K562 (cell line): ENCODE measurements at regions not wholly inside any gene's neighbourhood (a gene's known extent, or its start where the extent isn't known, plus 50 kb on each side); places are given as distances from the start of the nearest gene placed in this dataset.
A peak's percentile ranks its signal among the peaks of the same experiment; 100 is the strongest.

Experiments used
- ATAC-seq: fragments of 200-7000 bp; cut with Tn5 transposase; 3 replicates; pipeline ENCODE4 v1.9.1; 2020; ENCODE audit warnings: moderate library complexity
- BruUV-seq: library from RNA; stranded (reverse); fragments of 400-500 nt; replicated peaks from 2 replicates; lab custom pipeline; 2021; lab: Mats Ljungman, UMichigan
- CTCF ChIA-PET: fragments of 300-600 bp; formaldehyde crosslinking; extraction: SDS; loops from one replicate; lab custom pipeline; 2021; ENCODE audit warnings: low intra/inter-chr PET ratio; lab: Yijun Ruan, JAX
- POLR2A ChIA-PET: fragments of 300-600, 350-650 bp; sonication (Branson Sonifier 250); formaldehyde crosslinking; extraction: SDS; loops from one replicate; lab custom pipeline; 2021; ENCODE audit warnings: antibody characterized with exemption, inconsistent platforms; lab: Yijun Ruan, JAX
- DNase-seq, 4 experiments: peaks; one replicate each; pipeline versions ENCODE4 v3.0.0 to v3.0.0-alpha.2; 2011 to 2018; ENCODE audit warnings: low spot score in 3 of 4, mixed read lengths in 3 of 4; ENCODE audit errors: extremely low read depth in 1 of 4
- FAIRE-seq: peaks from 2 replicates; lab custom pipeline; 2011; peaks lifted over from hg19 to GRCh38; lab: Jason Lieb, UNC
- H2AFZ ChIP-seq: 2 replicates; pipeline ENCODE4 v1.6.0; 2011; ENCODE audit warnings: low read depth, low read length, control low read depth, inconsistent platforms
- H3K27ac ChIP-seq: fragments of 200-600 bp; 3 replicates; pipeline ENCODE4 v1.8.0; 2011; ENCODE audit warnings: low read depth, mild to moderate bottlenecking, control low read depth, inconsistent platforms, low read length, moderate library complexity, mixed read lengths; ENCODE audit errors: extremely low read depth
- H3K27me3 ChIP-seq, 2 experiments: fragments of 300-600 bp in 1 of 2; 2 replicates in 1 of 2; 3 replicates in 1 of 2; pipeline versions ENCODE4 v1.6.0 to v1.8.0; 2011; ENCODE audit warnings: inconsistent platforms in 2 of 2, low read length in 2 of 2, mild to moderate bottlenecking in 1 of 2, mixed read lengths in 1 of 2, moderate library complexity in 1 of 2; ENCODE audit not compliant: control insufficient read depth in 2 of 2, insufficient read depth in 2 of 2
- H3K36me3 ChIP-seq: fragments of 300-600 bp; 3 replicates; pipeline ENCODE4 v1.8.0; 2011; ENCODE audit warnings: mild to moderate bottlenecking, low read length, inconsistent platforms; ENCODE audit not compliant: control insufficient read depth, insufficient read depth
- H3K4me1 ChIP-seq, 2 experiments: fragments of 200-600 bp in 1 of 2; replicated peaks in 1 of 2; 2 replicates in 1 of 2; 3 replicates in 1 of 2; pipeline versions ENCODE4 v1.5.1 to v1.8.0; 2011; ENCODE audit warnings: inconsistent platforms in 2 of 2, low read length in 2 of 2, mild to moderate bottlenecking in 1 of 2, mixed read lengths in 1 of 2, moderate library complexity in 1 of 2; ENCODE audit not compliant: control insufficient read depth in 2 of 2, insufficient read depth in 2 of 2
- H3K4me2 ChIP-seq: 2 replicates; pipeline ENCODE4 v1.6.1; 2011; ENCODE audit warnings: low read length, control low read depth, inconsistent platforms, mixed read lengths; ENCODE audit not compliant: insufficient read depth
- H3K4me3 ChIP-seq: fragments of 200-600 bp; sonication (generic), shearing (Covaris generic); 2 replicates; pipeline ENCODE4 v1.5.1; 2016; ENCODE audit warnings: control low read depth, inconsistent platforms
- H3K79me2 ChIP-seq: fragments of 200-600 bp; 3 replicates; pipeline ENCODE4 v1.8.0; 2011; ENCODE audit warnings: low read length, inconsistent platforms; ENCODE audit not compliant: control insufficient read depth, insufficient read depth
- H3K9ac ChIP-seq, 2 experiments: 2 replicates each; pipeline versions ENCODE4 v1.6.0 to v1.6.1; 2011; ENCODE audit warnings: low read depth in 2 of 2, low read length in 2 of 2, control low read depth in 1 of 2, inconsistent platforms in 1 of 2, mild to moderate bottlenecking in 1 of 2, mixed read lengths in 1 of 2; ENCODE audit not compliant: insufficient read depth in 1 of 2
- H3K9me1 ChIP-seq: one replicate; pipeline ENCODE4 v1.6.0; 2011; ENCODE audit warnings: inconsistent platforms, mild to moderate bottlenecking, low read length, moderate library complexity; ENCODE audit not compliant: control insufficient read depth, insufficient read depth
- H3K9me3 ChIP-seq: replicated peaks from 2 replicates; pipeline ENCODE4 v1.5.1; 2011; ENCODE audit warnings: low read depth, low read length, inconsistent platforms; ENCODE audit not compliant: control insufficient read depth, insufficient read depth
- H4K20me1 ChIP-seq: replicated peaks from 2 replicates; pipeline ENCODE4 v1.6.1; 2011; ENCODE audit warnings: low read length, inconsistent platforms, mixed read lengths; ENCODE audit not compliant: control insufficient read depth, insufficient read depth
- BRF1 ChIP-seq: IDR thresholded peaks from 3 replicates; pipeline ENCODE4 v1.6.1; 2011; ENCODE audit warnings: borderline replicate concordance, mild to moderate bottlenecking; ENCODE audit not compliant: insufficient read length; ENCODE audit errors: extremely low read depth
- CBFB ChIP-seq: sonication (generic); formaldehyde crosslinking; IDR thresholded peaks from 2 replicates; pipeline ENCODE4 v1.4.0; 2020; ENCODE audit warnings: mild to moderate bottlenecking, missing genetic modification reagents
- CBX3 ChIP-seq, 2 experiments: IDR thresholded peaks; 1 replicate in 1 of 2; 2 replicates in 1 of 2; pipeline ENCODE4 v1.6.1; 2012; ENCODE audit warnings: inconsistent platforms in 2 of 2, low read length in 2 of 2, borderline replicate concordance in 1 of 2, control low read depth in 1 of 2
- EP400 ChIP-seq: fragments of 450-650 bp; IDR thresholded peaks from 2 replicates; pipeline ENCODE4 v1.6.1; 2017; ENCODE audit warnings: antibody characterized with exemption, mild to moderate bottlenecking, moderate library complexity
- ESRRB ChIP-seq: fragments of 250-450 bp; sonication (Bioruptor Pico); IDR thresholded peaks from 2 replicates; pipeline ENCODE4 v1.5.0; 2020; ENCODE audit warnings: mild to moderate bottlenecking, moderate library complexity, borderline replicate concordance
- GABPA ChIP-seq: fragments of 200-800 bp; sonication (Bioruptor generic); conservative IDR thresholded peaks from 2 replicates; pipeline ENCODE4 v1.6.1; 2016; ENCODE audit warnings: low read depth, missing genetic modification characterization, missing compliant biosample characterization
- IFI16 ChIP-seq: fragments of 250-450 bp; sonication (Bioruptor Pico); IDR thresholded peaks from 2 replicates; pipeline ENCODE4 v2.1.2; 2022; ENCODE audit warnings: mild to moderate bottlenecking, inconsistent platforms
- MCM3 ChIP-seq: fragments of 450-650 bp; IDR thresholded peaks from 2 replicates; pipeline ENCODE4 v1.6.1; 2016
- MTA2 ChIP-seq: fragments of 450-650 bp; IDR thresholded peaks from 2 replicates; pipeline ENCODE4 v1.6.1; 2016; ENCODE audit warnings: low read depth
- NFIC ChIP-seq: fragments of 450-650 bp; IDR thresholded peaks from 2 replicates; pipeline ENCODE4 v1.6.1; 2017; ENCODE audit warnings: mild to moderate bottlenecking, inconsistent platforms
- NFYB ChIP-seq: IDR thresholded peaks from 2 replicates; pipeline ENCODE4 v1.6.1; 2011; ENCODE audit warnings: mild to moderate bottlenecking, moderate library complexity; ENCODE audit not compliant: insufficient read length; ENCODE audit errors: extremely low read depth
- RBM17 ChIP-seq: fragments of 200-400 bp; formaldehyde crosslinking; IDR thresholded peaks from 2 replicates; pipeline ENCODE4 v1.6.1; 2017; ENCODE audit warnings: low read depth, mild to moderate bottlenecking, low read length, borderline replicate concordance
- RFX5 ChIP-seq: IDR thresholded peaks from 2 replicates; pipeline ENCODE4 v1.6.1; 2011; ENCODE audit warnings: low read depth, mild to moderate bottlenecking, improper control_type of control experiment, low read length
- SPI1 ChIP-seq: IDR thresholded peaks from 2 replicates; pipeline ENCODE4 v1.6.1; 2011; ENCODE audit warnings: low read depth, low read length, control low read depth, borderline replicate concordance
- STAG1 ChIP-seq: sonication (generic); formaldehyde crosslinking; IDR thresholded peaks from 2 replicates; pipeline ENCODE4 v1.5.0; 2020; ENCODE audit warnings: missing genetic modification reagents, borderline replicate concordance
- ZNF766 ChIP-seq: fragments of 200-800 bp; sonication (Bioruptor generic); conservative IDR thresholded peaks from 2 replicates; pipeline ENCODE4 v1.6.1; 2016; ENCODE audit warnings: missing genetic modification characterization, missing compliant biosample characterization
- WGBS: fragments of 100-300 bp; shearing (Covaris generic); methylation state at CpG from one replicate; pipeline ENCODE4 v1.1.6; 2016; ENCODE audit warnings: low coverage, mixed read lengths; ENCODE audit not compliant: insufficient coverage; ENCODE audit errors: missing lambda C conversion rate; 5-methylcytosine and 5-hydroxymethylcytosine counted together
- in situ Hi-C: fragments of 300-500 bp; cut with MboI; formaldehyde crosslinking; loops from 4 replicates; pipeline ENCODE4 v1.15.0; 2018; ENCODE audit warnings: inconsistent platforms, mixed read lengths
- intact Hi-C: fragments of 100-400 bp; cut with micrococcal nuclease; formaldehyde crosslinking; loops from 2 replicates; pipeline ENCODE4 v1.14.2; 2022
- TF ChIP-seq, protein P1 (sequence below): fragments of 450-650 bp; IDR thresholded peaks from 2 replicates; pipeline ENCODE4 v1.6.1; 2016; ENCODE audit warnings: borderline replicate concordance
- TF ChIP-seq, protein P2 (sequence below): fragments of 450-650 bp; IDR thresholded peaks from 2 replicates; pipeline ENCODE4 v1.6.1; 2016; ENCODE audit warnings: antibody characterized with exemption

DNA sequence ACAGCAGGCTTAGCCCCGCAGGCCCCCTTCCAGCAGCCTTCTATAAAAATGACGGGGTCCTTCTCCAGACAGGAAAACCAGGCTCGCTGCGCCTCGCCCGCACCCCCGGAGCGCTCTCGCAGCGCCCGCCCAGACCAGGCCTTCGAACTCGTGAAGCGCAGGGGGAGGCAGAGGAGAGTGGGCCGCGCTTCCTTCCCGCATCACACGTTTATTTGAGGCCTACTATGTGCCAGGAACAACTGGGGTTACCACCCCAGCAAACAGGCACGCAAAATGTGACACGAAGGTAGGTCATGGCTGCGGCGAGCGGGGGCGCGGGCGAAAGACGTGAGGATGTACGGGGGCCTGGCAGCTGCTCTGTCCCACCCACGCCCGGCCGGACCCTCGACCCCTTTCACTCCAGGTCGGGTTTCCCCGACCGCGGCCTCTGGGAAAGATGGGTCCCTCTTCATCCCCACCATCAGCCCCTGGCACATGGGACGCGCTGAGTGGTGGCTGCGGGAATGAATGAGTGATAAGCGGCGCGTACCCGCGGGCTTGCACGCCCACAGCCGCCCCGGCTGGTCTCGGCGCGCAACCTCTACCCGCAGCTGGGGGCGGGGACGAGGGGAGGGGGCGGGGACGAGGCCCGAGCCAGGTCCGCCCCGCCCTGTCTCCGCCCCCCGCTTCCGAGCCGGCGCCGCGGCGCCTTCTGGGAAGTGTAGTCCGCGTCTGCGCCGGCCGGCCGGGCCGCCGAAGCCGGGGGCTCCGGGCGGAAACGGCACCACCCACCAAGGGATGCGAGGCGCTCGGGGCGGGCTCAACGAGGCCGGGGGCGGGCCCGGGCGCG is 59.1 kb downstream of the ZNF467 start:
- intact Hi-C loops = loop anchor here (2.0 kb wide), 1 partner anchor 665 kb away; the partner anchor contains the start of gene ZNF775
- BruUV-seq = no TSS peak
- peak; percentile 98 to 100 (median 100) for DNase-seq
- peak; percentile 89 for ATAC-seq
- no peak for FAIRE-seq
- peak overlapping the region; percentile 68 for H3K4me2 ChIP-seq
- peak overlapping the region; percentile 20 to 94; a peak in 3 of 4 replicates for H3K9ac ChIP-seq
- POLR2A ChIA-PET = interaction anchor here (0.6 to 1.8 kb wide), 2 partner anchors 10 to 18 kb away, joined by 3 to 4 read pairs; no protein-coding TSS in a partner anchor
- peaks cover 8% of the 10 kb centered on the region; the same call in 2 of the 3 replicates for H3K36me3 ChIP-seq
- peaks cover 3% of the 10 kb centered on the region for H3K9me1 ChIP-seq
- H3K9me3 ChIP-seq = peaks cover 11% of the 10 kb centered on the region; the same call in 1 of the 2 replicates
- 48% methylated on average over 50 of the region's 88 CpGs for WGBS
- peak overlapping the region; percentile 60 for H3K4me3 ChIP-seq
- peaks cover 28% of the 10 kb centered on the region for H3K79me2 ChIP-seq
- H3K27me3 ChIP-seq = no peaks in the 10 kb centered on the region
- in situ Hi-C loops = no loop called here
- peak overlapping the region; percentile 46 for H3K27ac ChIP-seq
- no peaks in the 10 kb centered on the region for H4K20me1 ChIP-seq
- CTCF ChIA-PET = no interaction called here
- peak overlapping the region; percentile 94 for H2AFZ ChIP-seq
- peaks cover 31 to 50% of the 10 kb centered on the region in 2 experiments for H3K4me1 ChIP-seq
- TF ChIP-seq MTA2 (peak; percentile 24; the same call in 1 of the 2 replicates), STAG1 (CRISPR knock-in tag) (no peak; the same call in 1 of the 2 replicates), ESRRB (CRISPR knock-in tag) (no peak), RFX5 (no peak), MCM3 (no peak), GABPA (peak; percentile 89), RBM17 (no peak), CBX3 (IDR thresholded peaks at IDR 0.05; ENCODE audit: borderline replicate concordance in 1 of 2, low read length in 2 of 2) (peak in 1 of 2 experiments; percentile 64; a peak in 1 of 3 replicates), SPI1 (no peak), EP400 (peak; percentile 36; the same call in 1 of the 2 replicates), IFI16 (CRISPR knock-in tag) (no peak), CBFB (CRISPR knock-in tag) (peak; percentile 77; the same call in 1 of the 2 replicates), BRF1 (no peak), NFIC (peak; percentile 20), NFYB (no peak), ZNF766 (CRISPR knock-in tag) (peak; percentile 90; the same call in 1 of the 2 replicates)
- TF ChIP-seq, protein P1, sequence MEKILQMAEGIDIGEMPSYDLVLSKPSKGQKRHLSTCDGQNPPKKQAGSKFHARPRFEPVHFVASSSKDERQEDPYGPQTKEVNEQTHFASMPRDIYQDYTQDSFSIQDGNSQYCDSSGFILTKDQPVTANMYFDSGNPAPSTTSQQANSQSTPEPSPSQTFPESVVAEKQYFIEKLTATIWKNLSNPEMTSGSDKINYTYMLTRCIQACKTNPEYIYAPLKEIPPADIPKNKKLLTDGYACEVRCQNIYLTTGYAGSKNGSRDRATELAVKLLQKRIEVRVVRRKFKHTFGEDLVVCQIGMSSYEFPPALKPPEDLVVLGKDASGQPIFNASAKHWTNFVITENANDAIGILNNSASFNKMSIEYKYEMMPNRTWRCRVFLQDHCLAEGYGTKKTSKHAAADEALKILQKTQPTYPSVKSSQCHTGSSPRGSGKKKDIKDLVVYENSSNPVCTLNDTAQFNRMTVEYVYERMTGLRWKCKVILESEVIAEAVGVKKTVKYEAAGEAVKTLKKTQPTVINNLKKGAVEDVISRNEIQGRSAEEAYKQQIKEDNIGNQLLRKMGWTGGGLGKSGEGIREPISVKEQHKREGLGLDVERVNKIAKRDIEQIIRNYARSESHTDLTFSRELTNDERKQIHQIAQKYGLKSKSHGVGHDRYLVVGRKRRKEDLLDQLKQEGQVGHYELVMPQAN = peak; percentile 58; the same call in 1 of the 2 replicates
- TF ChIP-seq, protein P2, sequence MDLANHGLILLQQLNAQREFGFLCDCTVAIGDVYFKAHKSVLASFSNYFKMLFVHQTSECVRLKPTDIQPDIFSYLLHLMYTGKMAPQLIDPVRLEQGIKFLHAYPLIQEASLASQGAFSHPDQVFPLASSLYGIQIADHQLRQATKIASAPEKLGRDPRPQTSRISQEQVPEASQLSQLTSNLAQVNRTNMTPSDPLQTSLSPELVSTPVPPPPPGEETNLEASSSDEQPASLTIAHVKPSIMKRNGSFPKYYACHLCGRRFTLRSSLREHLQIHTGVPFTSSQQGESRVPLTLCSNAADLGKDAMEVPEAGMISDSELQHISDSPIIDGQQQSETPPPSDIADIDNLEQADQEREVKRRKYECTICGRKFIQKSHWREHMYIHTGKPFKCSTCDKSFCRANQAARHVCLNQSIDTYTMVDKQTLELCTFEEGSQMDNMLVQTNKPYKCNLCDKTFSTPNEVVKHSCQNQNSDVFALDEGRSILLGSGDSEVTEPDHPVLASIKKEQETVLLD = peak; percentile 44; the same call in 1 of the 2 replicates
